WTC11 (cell line): ENCODE measurements at regions not wholly inside any gene's neighbourhood (a gene's known extent, or its start where the extent isn't known, plus 50 kb on each side); places are given as distances from the start of the nearest gene placed in this dataset.

Source experiments
- ATAC-seq: fragments of 200-7000 bp; cut with Tn5 transposase; 2 replicates; pipeline ENCODE4 v1.10.0; 2021; ENCODE audit warnings: mild to moderate bottlenecking, moderate library complexity
- CTCF ChIA-PET: fragments of 300-600 bp; sonication (Branson Sonifier 250); formaldehyde crosslinking; loops from one replicate; lab custom pipeline; 2021; ENCODE audit warnings: antibody characterized with exemption; lab: Charles Lee
- POLR2A ChIA-PET: fragments of 350-600 bp; sonication (Branson Sonifier 250); formaldehyde crosslinking; loops from one replicate; lab custom pipeline; 2021; ENCODE audit warnings: antibody characterized with exemption; lab: Charles Lee
- DNase-seq: peaks from one replicate; pipeline ENCODE4 v3.0.0; 2021; ENCODE audit warnings: low spot score
- H3K27ac Mint-ChIP-seq: 2 replicates; pipeline ENCODE4 v1.8.0; 2021; ENCODE audit warnings: mixed read lengths
- H3K27me3 Mint-ChIP-seq: 2 replicates; pipeline ENCODE4 v1.8.0; 2021; ENCODE audit warnings: low read depth, mild to moderate bottlenecking, moderate library complexity, mixed read lengths
- H3K36me3 Mint-ChIP-seq: 2 replicates; pipeline ENCODE4 v1.8.0; 2021; ENCODE audit warnings: mixed read lengths
- H3K4me1 Mint-ChIP-seq: 2 replicates; pipeline ENCODE4 v1.8.0; 2022; ENCODE audit warnings: mixed read lengths
- H3K4me3 Mint-ChIP-seq: 2 replicates; pipeline ENCODE4 v1.8.0; 2021; ENCODE audit warnings: mild to moderate bottlenecking, moderate library complexity, mixed read lengths
- H3K9me3 Mint-ChIP-seq: 2 replicates; pipeline ENCODE4 v1.8.0; 2021; ENCODE audit warnings: mixed read lengths
- ESRRA ChIP-seq: sonication (generic); formaldehyde crosslinking; IDR thresholded peaks from 2 replicates; pipeline ENCODE4 v1.8.1; 2022; ENCODE audit warnings: mild to moderate bottlenecking, missing genetic modification reagents, borderline replicate concordance
- ETV6 ChIP-seq: sonication (generic); formaldehyde crosslinking; IDR thresholded peaks from 2 replicates; pipeline ENCODE4 v1.8.1; 2022; ENCODE audit warnings: mild to moderate bottlenecking, missing genetic modification reagents
- FOXK1 ChIP-seq: sonication (generic); formaldehyde crosslinking; IDR thresholded peaks from 2 replicates; pipeline ENCODE4 v1.8.0; 2022; ENCODE audit warnings: mild to moderate bottlenecking, moderate library complexity, missing genetic modification reagents
- IRF2 ChIP-seq: sonication (generic); formaldehyde crosslinking; IDR thresholded peaks from 2 replicates; pipeline ENCODE4 v1.8.0; 2022; ENCODE audit warnings: low read depth, missing genetic modification reagents, borderline replicate concordance
- ZBTB21 ChIP-seq: sonication (generic); formaldehyde crosslinking; IDR thresholded peaks from 2 replicates; pipeline ENCODE4 v1.8.1; 2023; ENCODE audit warnings: mild to moderate bottlenecking, missing genetic modification reagents, borderline replicate concordance
- ZNF423 ChIP-seq: fragments of 250-450 bp; sonication (Bioruptor Pico); IDR thresholded peaks from 2 replicates; pipeline ENCODE4 v2.1.2; 2022; ENCODE audit warnings: mild to moderate bottlenecking, moderate library complexity
- TF ChIP-seq, protein P1 (sequence below): fragments of 250-450 bp; sonication (Bioruptor Pico); IDR thresholded peaks from 2 replicates; pipeline ENCODE4 v1.9.0; 2021; ENCODE audit warnings: mild to moderate bottlenecking
- TF ChIP-seq, protein P2 (sequence below): sonication (generic); formaldehyde crosslinking; conservative IDR thresholded peaks from 2 replicates; pipeline ENCODE4 v1.8.1; 2023; ENCODE audit warnings: mild to moderate bottlenecking, low read depth, missing genetic modification reagents, moderate library complexity
- TF ChIP-seq, protein P3 (sequence below): sonication (generic); formaldehyde crosslinking; IDR thresholded peaks from 2 replicates; pipeline ENCODE4 v1.8.1; 2023; ENCODE audit warnings: mild to moderate bottlenecking, missing genetic modification reagents
- TF ChIP-seq, protein P4 (sequence below): sonication (generic); formaldehyde crosslinking; IDR thresholded peaks from 2 replicates; pipeline ENCODE4 v1.8.0; 2022; ENCODE audit warnings: missing genetic modification reagents
- TF ChIP-seq, protein P5 (sequence below): sonication (generic); formaldehyde crosslinking; IDR thresholded peaks from 2 replicates; pipeline ENCODE4 v1.8.1; 2022; ENCODE audit warnings: low read depth, mild to moderate bottlenecking, moderate library complexity, missing genetic modification reagents, borderline replicate concordance

DNA sequence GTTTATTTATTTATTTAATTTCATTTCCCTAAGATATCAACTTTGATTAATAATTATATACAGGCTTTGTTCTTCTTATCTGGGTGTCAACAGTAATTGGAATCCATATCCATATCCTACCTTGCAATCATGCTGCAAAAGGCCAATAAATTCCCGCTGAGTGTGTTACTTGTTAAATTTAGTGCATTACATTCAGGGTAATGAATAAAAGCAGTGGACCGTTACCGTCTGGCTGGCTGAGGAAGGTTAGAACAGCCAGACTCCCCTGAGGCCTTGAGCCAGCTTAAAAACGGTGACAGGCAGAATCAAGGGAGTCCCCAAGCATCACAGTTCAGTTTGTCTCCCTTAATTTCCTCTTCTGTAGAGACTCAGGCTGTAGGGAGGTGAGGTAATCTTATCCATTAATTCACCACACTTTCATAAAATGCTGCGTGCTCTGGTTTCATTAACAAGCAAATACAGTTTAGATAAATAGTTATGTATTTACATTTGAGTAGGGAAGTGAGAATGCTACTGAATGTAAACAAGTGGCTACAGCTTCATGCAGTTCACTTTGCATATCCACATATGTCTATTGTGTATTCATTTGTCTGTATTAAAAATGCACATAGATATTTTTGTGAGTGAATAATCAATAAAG lies 888.2 kb upstream of the CXADR start (continued):
- TF ChIP-seq, protein P1, sequence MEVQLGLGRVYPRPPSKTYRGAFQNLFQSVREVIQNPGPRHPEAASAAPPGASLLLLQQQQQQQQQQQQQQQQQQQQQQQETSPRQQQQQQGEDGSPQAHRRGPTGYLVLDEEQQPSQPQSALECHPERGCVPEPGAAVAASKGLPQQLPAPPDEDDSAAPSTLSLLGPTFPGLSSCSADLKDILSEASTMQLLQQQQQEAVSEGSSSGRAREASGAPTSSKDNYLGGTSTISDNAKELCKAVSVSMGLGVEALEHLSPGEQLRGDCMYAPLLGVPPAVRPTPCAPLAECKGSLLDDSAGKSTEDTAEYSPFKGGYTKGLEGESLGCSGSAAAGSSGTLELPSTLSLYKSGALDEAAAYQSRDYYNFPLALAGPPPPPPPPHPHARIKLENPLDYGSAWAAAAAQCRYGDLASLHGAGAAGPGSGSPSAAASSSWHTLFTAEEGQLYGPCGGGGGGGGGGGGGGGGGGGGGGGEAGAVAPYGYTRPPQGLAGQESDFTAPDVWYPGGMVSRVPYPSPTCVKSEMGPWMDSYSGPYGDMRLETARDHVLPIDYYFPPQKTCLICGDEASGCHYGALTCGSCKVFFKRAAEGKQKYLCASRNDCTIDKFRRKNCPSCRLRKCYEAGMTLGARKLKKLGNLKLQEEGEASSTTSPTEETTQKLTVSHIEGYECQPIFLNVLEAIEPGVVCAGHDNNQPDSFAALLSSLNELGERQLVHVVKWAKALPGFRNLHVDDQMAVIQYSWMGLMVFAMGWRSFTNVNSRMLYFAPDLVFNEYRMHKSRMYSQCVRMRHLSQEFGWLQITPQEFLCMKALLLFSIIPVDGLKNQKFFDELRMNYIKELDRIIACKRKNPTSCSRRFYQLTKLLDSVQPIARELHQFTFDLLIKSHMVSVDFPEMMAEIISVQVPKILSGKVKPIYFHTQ: no peak
- TF ChIP-seq ZBTB21 (CRISPR knock-in tag) (no peak), ETV6 (CRISPR knock-in tag) (no peak)
- TF ChIP-seq, protein P2, sequence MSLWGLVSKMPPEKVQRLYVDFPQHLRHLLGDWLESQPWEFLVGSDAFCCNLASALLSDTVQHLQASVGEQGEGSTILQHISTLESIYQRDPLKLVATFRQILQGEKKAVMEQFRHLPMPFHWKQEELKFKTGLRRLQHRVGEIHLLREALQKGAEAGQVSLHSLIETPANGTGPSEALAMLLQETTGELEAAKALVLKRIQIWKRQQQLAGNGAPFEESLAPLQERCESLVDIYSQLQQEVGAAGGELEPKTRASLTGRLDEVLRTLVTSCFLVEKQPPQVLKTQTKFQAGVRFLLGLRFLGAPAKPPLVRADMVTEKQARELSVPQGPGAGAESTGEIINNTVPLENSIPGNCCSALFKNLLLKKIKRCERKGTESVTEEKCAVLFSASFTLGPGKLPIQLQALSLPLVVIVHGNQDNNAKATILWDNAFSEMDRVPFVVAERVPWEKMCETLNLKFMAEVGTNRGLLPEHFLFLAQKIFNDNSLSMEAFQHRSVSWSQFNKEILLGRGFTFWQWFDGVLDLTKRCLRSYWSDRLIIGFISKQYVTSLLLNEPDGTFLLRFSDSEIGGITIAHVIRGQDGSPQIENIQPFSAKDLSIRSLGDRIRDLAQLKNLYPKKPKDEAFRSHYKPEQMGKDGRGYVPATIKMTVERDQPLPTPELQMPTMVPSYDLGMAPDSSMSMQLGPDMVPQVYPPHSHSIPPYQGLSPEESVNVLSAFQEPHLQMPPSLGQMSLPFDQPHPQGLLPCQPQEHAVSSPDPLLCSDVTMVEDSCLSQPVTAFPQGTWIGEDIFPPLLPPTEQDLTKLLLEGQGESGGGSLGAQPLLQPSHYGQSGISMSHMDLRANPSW (CRISPR knock-in tag): no peak

DNA sequence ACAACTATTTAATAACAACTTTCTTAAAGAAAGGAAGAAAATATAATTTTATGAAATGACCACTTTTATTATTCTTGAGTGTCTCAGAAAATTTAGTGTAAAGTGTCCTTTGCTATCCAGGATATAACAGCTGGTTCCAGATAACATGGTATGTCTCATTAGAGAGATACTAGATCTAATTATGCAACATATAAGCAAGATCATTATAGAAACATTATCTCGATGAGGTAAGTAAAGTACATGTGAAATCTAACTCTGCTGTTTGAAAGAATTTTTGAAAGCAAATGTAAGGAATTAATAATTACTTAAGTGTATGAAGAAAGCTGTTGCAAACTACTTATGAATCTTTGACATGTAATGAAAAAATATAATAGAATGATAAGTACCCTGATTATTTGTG lies 887.4 kb upstream of the CXADR start:
- ChIA-PET POLR2A (no interaction called here), CTCF (no interaction called here)
- no peak overlapping the region for H3K4me3 Mint-ChIP-seq
- peaks cover 7% of the 10 kb centered on the region for H3K4me1 Mint-ChIP-seq
- peaks cover 6% of the 10 kb centered on the region for H3K36me3 Mint-ChIP-seq
- H3K9me3 Mint-ChIP-seq: peaks cover 7% of the 10 kb centered on the region
- ATAC-seq (no peak), DNase-seq (no peak)
- no peak overlapping the region for H3K27ac Mint-ChIP-seq
- no peaks in the 10 kb centered on the region for H3K27me3 Mint-ChIP-seq
- TF ChIP-seq ESRRA (CRISPR knock-in tag): no peak
- TF ChIP-seq, protein P3, sequence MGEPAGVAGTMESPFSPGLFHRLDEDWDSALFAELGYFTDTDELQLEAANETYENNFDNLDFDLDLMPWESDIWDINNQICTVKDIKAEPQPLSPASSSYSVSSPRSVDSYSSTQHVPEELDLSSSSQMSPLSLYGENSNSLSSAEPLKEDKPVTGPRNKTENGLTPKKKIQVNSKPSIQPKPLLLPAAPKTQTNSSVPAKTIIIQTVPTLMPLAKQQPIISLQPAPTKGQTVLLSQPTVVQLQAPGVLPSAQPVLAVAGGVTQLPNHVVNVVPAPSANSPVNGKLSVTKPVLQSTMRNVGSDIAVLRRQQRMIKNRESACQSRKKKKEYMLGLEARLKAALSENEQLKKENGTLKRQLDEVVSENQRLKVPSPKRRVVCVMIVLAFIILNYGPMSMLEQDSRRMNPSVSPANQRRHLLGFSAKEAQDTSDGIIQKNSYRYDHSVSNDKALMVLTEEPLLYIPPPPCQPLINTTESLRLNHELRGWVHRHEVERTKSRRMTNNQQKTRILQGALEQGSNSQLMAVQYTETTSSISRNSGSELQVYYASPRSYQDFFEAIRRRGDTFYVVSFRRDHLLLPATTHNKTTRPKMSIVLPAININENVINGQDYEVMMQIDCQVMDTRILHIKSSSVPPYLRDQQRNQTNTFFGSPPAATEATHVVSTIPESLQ (CRISPR knock-in tag): no peak

DNA sequence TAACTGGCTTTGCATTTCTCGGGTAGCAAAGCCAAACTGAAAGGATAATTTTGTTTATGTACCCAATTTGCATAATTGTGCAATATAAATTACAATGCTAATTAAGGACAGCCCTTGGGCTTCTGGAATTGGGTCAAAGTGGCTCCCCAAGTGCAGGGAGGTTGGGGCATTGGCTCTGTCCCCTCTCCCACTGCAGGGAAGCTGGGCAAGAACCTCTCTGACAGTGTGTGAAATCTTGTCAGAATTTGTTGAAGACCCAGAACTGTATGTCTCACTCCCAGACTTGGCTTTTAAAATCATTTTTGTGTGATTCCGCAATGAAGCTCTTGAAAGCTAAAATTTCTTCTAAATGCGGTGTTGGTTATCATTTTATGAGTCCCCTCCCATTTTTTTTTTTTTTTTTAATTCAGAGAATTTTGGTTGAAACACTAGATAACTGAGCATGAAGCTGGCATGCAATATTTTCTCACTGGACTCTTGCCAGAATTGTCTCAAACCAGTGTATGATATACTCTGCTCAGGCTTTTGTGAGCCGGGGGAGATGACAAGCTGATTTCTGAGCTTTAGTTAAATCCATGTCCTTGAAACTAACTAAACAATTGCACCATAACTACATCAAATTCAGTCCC lies 878.9 kb upstream of the CXADR start:
- TF ChIP-seq ZNF423 (CRISPR knock-in tag) (no peak), IRF2 (no peak), FOXK1 (no peak)
- TF ChIP-seq, protein P4, sequence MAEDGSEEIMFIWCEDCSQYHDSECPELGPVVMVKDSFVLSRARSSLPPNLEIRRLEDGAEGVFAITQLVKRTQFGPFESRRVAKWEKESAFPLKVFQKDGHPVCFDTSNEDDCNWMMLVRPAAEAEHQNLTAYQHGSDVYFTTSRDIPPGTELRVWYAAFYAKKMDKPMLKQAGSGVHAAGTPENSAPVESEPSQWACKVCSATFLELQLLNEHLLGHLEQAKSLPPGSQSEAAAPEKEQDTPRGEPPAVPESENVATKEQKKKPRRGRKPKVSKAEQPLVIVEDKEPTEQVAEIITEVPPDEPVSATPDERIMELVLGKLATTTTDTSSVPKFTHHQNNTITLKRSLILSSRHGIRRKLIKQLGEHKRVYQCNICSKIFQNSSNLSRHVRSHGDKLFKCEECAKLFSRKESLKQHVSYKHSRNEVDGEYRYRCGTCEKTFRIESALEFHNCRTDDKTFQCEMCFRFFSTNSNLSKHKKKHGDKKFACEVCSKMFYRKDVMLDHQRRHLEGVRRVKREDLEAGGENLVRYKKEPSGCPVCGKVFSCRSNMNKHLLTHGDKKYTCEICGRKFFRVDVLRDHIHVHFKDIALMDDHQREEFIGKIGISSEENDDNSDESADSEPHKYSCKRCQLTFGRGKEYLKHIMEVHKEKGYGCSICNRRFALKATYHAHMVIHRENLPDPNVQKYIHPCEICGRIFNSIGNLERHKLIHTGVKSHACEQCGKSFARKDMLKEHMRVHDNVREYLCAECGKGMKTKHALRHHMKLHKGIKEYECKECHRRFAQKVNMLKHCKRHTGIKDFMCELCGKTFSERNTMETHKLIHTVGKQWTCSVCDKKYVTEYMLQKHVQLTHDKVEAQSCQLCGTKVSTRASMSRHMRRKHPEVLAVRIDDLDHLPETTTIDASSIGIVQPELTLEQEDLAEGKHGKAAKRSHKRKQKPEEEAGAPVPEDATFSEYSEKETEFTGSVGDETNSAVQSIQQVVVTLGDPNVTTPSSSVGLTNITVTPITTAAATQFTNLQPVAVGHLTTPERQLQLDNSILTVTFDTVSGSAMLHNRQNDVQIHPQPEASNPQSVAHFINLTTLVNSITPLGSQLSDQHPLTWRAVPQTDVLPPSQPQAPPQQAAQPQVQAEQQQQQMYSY: no peak
- TF ChIP-seq, protein P5, sequence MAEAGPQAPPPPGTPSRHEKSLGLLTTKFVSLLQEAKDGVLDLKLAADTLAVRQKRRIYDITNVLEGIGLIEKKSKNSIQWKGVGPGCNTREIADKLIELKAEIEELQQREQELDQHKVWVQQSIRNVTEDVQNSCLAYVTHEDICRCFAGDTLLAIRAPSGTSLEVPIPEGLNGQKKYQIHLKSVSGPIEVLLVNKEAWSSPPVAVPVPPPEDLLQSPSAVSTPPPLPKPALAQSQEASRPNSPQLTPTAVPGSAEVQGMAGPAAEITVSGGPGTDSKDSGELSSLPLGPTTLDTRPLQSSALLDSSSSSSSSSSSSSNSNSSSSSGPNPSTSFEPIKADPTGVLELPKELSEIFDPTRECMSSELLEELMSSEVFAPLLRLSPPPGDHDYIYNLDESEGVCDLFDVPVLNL (CRISPR knock-in tag): no peak
- H3K27ac Mint-ChIP-seq: peak overlapping the region; percentile 87
- 0 out of 2 replicates have a peak, but pooled peaks cover 4% of the 10 kb centered on the region for H3K9me3 Mint-ChIP-seq
- POLR2A ChIA-PET: interaction anchor here (1.2 kb wide), 1 partner anchor 169 kb away, joined by 3 read pairs; no protein-coding TSS in a partner anchor
- peak overlapping the region; percentile 23; the same call in 1 of the 2 replicates for H3K4me3 Mint-ChIP-seq
- ATAC-seq (no peak), DNase-seq (no peak)
- CTCF ChIA-PET: interaction anchor here (0.7 kb wide), 2 partner anchors 305 to 309 kb away, joined by 3 read pairs; no protein-coding TSS in a partner anchor
- H3K36me3 Mint-ChIP-seq: no peaks in the 10 kb centered on the region
- no peaks in the 10 kb centered on the region for H3K27me3 Mint-ChIP-seq
- peaks cover 49% of the 10 kb centered on the region for H3K4me1 Mint-ChIP-seq
